ENCODE measurements at regions not wholly inside any gene's neighbourhood (a gene's known extent, or its start where the extent isn't known, plus 50 kb on each side); places are given as distances from the start of the nearest gene placed in this dataset.

DNA sequence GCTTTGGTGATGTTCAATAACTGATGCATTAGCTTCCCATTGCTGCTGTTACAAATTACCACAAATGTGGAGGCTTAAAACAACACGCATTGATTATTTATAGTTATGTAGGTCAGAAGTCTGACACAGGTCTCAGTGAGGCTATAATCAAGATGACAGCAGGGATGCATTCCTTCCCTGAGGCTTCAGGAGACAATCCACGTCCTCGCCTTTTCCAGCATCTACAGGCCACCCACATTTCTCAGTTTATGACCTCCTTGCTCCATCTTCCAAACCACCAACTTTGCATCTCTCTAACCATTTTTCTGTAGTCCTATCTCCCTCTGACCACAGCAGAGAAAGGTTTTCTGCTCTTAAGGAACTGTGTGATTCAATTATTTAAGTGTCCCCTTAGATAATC lies 92.5 kb downstream of the GASK1B start:
- Histone ChIP-seq H3K4me3 (no peak overlapping the region), H3K27ac (no peak overlapping the region), H3K36me3 (no peaks in the 10 kb centered on the region), H3K27me3 (no peaks in the 10 kb centered on the region), H3K9me3 (no peaks in the 10 kb centered on the region), H3K4me1 (no peaks in the 10 kb centered on the region)
- ATAC-seq (no peak), DNase-seq (no peak)
- intact Hi-C loops (cut with DNase I; ENCODE audit: low total_unique reads) (no loop called here), in situ Hi-C loops (cut with MboI; ENCODE audit: low sequenced_read_pairs in 4 of 4) (no loop called here)
- TF ChIP-seq, protein P1, sequence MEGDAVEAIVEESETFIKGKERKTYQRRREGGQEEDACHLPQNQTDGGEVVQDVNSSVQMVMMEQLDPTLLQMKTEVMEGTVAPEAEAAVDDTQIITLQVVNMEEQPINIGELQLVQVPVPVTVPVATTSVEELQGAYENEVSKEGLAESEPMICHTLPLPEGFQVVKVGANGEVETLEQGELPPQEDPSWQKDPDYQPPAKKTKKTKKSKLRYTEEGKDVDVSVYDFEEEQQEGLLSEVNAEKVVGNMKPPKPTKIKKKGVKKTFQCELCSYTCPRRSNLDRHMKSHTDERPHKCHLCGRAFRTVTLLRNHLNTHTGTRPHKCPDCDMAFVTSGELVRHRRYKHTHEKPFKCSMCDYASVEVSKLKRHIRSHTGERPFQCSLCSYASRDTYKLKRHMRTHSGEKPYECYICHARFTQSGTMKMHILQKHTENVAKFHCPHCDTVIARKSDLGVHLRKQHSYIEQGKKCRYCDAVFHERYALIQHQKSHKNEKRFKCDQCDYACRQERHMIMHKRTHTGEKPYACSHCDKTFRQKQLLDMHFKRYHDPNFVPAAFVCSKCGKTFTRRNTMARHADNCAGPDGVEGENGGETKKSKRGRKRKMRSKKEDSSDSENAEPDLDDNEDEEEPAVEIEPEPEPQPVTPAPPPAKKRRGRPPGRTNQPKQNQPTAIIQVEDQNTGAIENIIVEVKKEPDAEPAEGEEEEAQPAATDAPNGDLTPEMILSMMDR (IDR thresholded peaks at IDR 0.05 in 4 of 5, conservative IDR thresholded peaks at IDR 0.05 in 1 of 5) = no peak
- no peak for TF ChIP-seq POLR2A (IDR thresholded peaks at IDR 0.05)

DNA sequence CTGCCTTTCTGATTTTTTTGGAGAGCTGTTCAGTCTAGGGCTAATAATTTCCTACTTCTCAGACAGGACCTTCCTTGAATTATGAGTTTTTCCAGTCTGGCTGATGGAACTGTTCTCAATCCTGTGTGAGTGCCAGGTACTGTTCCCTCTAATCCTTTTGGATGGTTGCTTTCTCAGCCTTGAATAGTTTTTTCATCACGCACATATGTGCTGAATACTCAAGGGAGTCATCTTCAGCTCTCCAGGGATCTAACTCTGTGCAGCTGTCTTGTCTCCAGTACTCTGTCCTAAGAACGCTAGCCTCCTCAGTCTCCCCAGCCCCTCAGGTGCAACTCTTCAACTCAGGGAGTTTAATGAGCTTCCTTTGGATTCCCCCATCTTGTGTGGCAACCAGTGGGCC lies 93.2 kb downstream of the GASK1B start:
- no peaks in the 10 kb centered on the region for H3K36me3 ChIP-seq
- DNase-seq (no peak), ATAC-seq (peak in 1 of 2 donors; percentile 50)
- in situ Hi-C loops (cut with MboI; ENCODE audit: low sequenced_read_pairs in 4 of 4) (no loop called here), intact Hi-C loops (cut with DNase I; ENCODE audit: low total_unique reads) (no loop called here)
- no peaks in the 10 kb centered on the region for H3K4me1 ChIP-seq
- H3K27me3 ChIP-seq = no peaks in the 10 kb centered on the region
- H3K27ac ChIP-seq = no peak overlapping the region
- no peaks in the 10 kb centered on the region for H3K9me3 ChIP-seq
- no peak overlapping the region for H3K4me3 ChIP-seq
- TF ChIP-seq POLR2A (IDR thresholded peaks at IDR 0.05) = no peak
- TF ChIP-seq, protein P1 (IDR thresholded peaks at IDR 0.05 in 4 of 5, conservative IDR thresholded peaks at IDR 0.05 in 1 of 5) = no peak

DNA sequence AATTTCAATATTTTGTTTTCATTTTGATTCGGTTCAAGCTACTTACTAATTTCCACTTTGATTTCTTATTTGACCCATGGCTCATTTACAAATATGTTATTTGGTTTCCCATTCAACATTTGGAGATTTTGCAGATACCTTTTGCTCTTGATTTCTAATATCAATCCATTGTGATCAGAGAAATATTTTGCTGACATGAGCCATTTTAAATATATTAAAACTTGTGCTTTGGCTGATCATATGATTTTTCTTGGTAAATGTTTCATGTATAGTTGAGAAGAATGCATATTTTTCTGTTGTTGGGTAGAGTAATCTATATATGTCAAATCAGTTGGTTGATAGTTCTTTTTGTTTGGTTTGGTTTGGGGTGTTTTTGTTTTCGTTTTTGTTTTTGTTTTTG lies 95.0 kb downstream of the GASK1B start:
- Histone ChIP-seq H3K27me3 (no peaks in the 10 kb centered on the region), H3K27ac (no peak overlapping the region), H3K36me3 (no peaks in the 10 kb centered on the region), H3K4me3 (no peak overlapping the region), H3K4me1 (no peaks in the 10 kb centered on the region), H3K9me3 (no peaks in the 10 kb centered on the region)
- in situ Hi-C loops (cut with MboI; ENCODE audit: low sequenced_read_pairs in 4 of 4) = no loop called here
- DNase-seq = no peak
- no peak for ATAC-seq
- intact Hi-C loops (cut with DNase I; ENCODE audit: low total_unique reads) = no loop called here
- TF ChIP-seq POLR2A (IDR thresholded peaks at IDR 0.05) = no peak
- TF ChIP-seq, protein P1 (IDR thresholded peaks at IDR 0.05 in 4 of 5, conservative IDR thresholded peaks at IDR 0.05 in 1 of 5) = no peak

DNA sequence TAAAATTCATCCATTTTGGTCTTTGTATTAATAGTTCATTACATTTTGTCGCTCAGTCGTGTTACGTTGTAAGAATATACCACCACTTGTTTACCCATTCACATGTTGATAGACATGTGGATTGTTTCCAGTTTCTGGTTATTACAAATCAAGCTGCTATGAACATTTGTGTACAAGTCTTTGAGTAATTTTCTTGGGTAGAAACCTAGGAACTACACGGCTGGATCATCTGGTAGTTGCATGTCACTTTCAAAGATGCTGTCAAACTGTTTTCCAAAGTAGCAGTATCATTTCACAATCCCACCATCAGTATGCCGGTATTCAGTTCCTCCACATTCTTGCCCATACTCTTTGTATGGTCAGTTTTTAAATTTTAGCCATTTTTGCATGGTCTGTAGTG lies 98.0 kb downstream of the GASK1B start:
- intact Hi-C loops (cut with DNase I; ENCODE audit: low total_unique reads) = no loop called here

DNA sequence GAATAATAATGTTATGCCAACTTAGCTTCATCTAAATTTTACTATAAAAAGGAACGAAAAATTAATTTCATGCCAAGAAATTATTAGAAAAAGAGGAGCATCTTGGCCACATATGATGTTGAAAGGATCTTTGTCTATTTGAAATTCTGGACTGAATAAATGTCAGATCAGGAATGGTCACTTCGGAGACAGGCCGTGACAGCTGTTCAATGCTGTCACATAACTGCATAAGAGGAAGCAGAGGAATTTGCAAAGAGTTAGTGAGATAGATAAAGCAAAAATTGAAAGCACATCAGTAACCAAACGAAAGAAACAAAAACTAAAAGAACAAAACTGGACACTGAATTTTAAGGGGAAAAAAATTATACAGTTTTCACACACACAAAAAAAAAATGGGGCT lies 100.9 kb downstream of the GASK1B start:
- in situ Hi-C loops (cut with MboI; ENCODE audit: low sequenced_read_pairs in 4 of 4) = no loop called here
- Histone ChIP-seq H3K4me1 (no peaks in the 10 kb centered on the region), H3K27ac (no peak overlapping the region), H3K9me3 (no peaks in the 10 kb centered on the region), H3K4me3 (no peak overlapping the region), H3K27me3 (no peaks in the 10 kb centered on the region), H3K36me3 (no peaks in the 10 kb centered on the region)
- intact Hi-C loops (cut with DNase I; ENCODE audit: low total_unique reads) = no loop called here
- TF ChIP-seq POLR2A (IDR thresholded peaks at IDR 0.05) = no peak
- TF ChIP-seq, protein P1 (IDR thresholded peaks at IDR 0.05 in 4 of 5, conservative IDR thresholded peaks at IDR 0.05 in 1 of 5) = no peak
- ATAC-seq (no peak), DNase-seq (no peak)

More for the DNA sequence above, 98.0 kb downstream of the GASK1B start:
- ATAC-seq = no peak
- Histone ChIP-seq H3K4me3 (no peak overlapping the region), H3K4me1 (no peaks in the 10 kb centered on the region), H3K36me3 (no peaks in the 10 kb centered on the region), H3K27me3 (no peaks in the 10 kb centered on the region), H3K9me3 (no peaks in the 10 kb centered on the region), H3K27ac (no peak overlapping the region)
- TF ChIP-seq, protein P1 (IDR thresholded peaks at IDR 0.05 in 4 of 5, conservative IDR thresholded peaks at IDR 0.05 in 1 of 5) = no peak
- no peak for TF ChIP-seq POLR2A (IDR thresholded peaks at IDR 0.05)
- no peak for DNase-seq
- in situ Hi-C loops (cut with MboI; ENCODE audit: low sequenced_read_pairs in 4 of 4) = no loop called here
